ENCODE measurements at regions not wholly inside any gene's neighbourhood (a gene's known extent, or its start where the extent isn't known, plus 50 kb on each side); places are given as distances from the start of the nearest gene placed in this dataset.
"Not testable (repeated sequence)": the region's sequence is repeated elsewhere in the genome, so short reads cannot be mapped to it uniquely, and the experiment has no call there.

DNA sequence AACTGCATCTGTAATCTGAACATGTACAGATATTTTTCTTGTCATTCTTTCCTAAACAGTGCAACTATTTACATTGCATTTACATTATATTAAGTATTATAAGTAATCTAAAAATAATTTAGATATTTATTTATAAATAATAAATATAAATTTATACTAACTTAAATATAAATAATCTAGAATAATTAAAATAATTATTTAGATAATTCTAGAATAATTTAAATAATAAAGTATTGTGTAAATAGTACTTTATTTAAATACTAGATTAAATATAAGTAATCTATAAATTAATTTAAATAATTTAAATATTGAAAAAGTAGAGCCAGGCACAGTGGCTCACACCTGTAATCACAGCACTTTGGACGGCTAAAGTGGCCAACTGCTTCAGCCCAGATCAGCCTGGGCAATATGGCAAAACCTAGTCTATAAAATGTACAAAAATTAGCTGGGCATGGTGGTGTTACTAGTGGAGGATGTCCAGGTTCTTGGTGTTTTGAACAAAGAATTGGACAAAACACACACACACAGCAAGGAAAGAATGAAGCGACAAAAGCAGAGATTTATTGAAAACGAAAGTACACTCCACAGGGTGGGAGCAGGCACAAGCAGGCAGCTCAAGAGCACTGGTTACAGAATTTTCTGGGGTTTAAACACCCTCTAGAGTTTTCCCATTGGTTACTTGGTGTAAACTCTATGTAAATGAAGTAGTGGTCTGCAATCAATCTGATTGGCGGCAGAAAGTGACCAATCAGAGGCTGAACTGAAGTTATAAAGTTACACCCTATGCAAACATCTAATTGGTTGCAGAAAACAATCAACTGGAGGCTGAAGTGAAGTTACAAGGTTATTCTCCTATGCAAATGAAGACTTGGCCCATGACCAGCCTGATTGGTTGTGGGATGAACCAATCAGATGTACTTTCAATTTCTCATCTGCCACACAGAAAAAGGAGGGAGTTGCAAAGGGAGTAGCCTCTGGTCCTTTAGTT, 100.2 kb upstream of the SP4 start:
- no peak for DNase-seq

DNA sequence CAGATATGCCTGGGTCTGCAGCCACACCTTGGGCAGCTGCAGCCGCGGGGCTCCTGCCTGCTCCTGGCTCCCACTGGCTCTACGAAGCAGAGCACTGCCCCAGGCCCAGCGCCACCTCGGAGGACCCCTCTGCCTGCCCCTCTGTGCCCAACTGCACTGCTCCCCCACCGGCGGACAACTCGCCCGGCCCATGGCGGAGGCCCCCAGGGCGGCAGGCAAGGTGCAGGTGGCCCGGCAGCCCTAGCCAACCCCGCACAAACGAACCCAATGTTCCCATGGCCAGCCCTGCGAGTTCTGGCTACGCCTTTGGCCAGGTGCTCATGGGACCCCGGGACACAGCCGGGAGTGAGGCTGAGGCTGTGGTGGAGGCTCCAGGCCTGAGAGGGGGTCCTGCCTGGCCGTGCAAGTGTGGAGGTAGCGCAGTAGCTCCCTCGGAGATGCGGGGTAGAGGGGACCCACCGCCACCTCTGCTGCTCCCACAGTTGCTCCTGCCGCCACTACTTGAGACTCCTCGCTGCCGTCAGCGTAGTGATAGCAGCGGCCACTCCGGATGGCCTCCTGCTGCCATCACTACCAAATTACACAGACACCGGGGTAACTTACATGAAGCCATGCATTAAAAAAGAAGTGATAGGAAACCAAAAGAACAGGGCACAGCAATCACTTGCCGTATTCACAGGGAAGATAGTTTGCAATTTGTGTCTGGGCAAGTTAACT, 97.3 kb upstream of the SP4 start:
- no peak for DNase-seq

DNA sequence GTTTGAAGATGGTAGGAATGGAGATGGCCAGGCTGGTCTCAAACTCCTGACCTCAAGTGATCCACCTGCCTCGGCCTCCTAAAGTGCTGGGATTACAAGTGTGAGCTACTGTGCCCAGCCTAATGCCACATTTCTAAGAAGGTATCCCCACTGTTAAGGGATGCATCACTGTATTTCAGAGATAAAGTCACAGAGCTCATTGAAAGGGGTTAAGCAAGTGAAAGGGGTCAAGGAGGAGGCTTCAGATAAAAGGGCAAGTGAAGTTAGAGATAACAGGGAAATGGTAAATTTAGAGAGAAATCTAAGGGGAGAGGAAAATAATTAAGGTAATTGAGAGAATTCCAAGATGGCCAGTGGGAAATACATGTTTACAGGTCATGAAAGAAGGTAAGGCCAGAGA, 93.0 kb upstream of the SP4 start:
- no peak for DNase-seq

DNA sequence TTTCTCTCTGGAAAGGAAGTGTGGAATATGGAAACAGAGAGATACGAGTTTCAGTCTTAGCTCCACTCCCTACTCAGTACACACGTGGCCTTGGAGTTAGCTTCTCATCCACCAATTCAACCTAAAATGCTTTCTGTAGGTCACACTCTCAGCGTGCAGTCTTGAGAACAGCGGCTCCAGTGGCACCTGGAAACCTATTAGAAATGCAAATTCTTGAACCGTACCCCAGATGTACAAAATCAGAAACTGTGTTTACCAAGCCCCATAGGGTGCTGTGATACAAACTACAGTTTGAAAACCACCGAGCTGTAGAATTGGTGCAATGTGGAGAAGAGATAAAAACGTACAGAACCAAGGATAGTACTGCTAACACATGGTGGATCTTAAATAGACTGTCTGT, 91.1 kb upstream of the SP4 start:
- DNase-seq, result no peak

DNA sequence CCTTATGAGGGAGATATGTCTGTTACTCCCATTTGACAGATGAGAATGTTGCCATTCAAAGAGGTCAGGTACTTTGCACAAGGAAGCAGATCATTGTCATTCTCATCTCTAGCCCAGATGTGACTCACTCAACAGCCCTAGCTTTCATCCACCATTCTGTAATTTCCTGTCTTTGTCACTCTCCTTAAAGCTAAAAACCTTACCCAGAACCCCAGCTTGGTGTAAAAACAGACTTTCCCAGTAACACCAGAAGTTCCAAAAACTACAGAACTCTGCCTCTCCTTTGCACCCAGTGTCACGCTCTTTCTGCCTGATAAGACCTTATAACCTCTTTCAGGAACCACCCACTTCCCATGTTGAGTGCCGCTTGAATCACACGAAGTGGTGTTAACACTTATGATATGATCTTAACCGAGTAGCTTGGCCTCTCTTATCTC, 89.1 kb upstream of the SP4 start:
- peak; percentile 54 for DNase-seq

DNA sequence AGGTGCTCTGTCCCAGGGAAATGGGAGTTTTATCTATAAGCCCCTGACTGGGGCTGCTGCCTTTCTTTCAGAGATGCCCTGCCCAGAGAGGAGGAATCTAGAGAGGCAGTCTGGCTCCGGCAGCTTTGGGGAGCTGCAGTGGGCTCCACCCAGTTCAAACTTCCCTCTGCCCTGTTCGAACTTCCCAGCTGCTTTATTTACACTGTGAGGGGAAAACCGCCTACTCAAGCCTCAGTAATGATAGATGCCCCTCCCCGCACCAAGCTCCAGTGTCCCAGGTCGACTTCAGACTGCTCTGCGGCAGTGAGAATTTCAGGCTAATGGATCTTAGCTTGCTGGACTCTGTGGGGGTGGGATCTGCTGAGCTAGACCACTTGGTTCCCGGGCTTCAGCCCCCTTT, 83.0 kb upstream of the SP4 start:
- not testable (repeated sequence) for DNase-seq

DNA sequence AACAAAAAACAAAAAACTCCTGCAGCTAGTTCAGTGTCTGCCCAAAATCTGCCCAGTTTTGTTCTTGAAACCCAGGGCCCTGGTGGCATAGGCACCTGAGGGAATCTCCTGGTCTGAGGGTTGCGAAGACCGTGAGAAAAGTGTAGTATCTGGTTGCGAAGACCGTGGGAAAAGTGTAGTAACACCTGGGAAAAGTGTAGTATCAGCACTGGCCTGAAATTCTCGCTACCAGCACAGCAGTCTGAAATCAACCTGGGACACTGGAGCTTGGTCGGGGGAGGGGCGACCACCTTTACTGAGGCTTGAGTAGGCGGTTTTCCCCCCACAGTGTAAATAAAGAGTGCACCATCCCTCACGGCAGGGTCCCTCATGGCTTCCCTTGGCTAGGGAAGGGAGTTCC, 82.5 kb upstream of the SP4 start:
- no peak for DNase-seq

DNA sequence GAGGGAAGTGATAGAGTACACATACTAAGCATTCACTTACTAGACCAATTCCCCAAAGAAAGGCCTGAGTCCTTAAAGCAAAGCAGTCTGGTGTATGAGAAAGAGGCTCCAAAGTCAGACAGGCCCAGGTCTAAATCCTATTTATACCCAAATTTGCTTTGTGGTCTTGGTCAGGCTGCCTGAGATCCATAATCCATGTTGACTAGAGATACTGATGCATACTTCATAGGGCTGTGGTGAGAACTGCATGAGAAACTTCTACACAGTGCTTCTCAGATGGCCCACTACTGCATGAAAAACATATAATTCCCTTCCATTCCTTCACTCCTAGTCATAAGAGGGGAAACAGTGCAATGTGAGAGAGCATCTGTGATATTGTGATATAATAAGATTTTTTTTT, 81.6 kb upstream of the SP4 start:
- DNase-seq, result no peak

DNA sequence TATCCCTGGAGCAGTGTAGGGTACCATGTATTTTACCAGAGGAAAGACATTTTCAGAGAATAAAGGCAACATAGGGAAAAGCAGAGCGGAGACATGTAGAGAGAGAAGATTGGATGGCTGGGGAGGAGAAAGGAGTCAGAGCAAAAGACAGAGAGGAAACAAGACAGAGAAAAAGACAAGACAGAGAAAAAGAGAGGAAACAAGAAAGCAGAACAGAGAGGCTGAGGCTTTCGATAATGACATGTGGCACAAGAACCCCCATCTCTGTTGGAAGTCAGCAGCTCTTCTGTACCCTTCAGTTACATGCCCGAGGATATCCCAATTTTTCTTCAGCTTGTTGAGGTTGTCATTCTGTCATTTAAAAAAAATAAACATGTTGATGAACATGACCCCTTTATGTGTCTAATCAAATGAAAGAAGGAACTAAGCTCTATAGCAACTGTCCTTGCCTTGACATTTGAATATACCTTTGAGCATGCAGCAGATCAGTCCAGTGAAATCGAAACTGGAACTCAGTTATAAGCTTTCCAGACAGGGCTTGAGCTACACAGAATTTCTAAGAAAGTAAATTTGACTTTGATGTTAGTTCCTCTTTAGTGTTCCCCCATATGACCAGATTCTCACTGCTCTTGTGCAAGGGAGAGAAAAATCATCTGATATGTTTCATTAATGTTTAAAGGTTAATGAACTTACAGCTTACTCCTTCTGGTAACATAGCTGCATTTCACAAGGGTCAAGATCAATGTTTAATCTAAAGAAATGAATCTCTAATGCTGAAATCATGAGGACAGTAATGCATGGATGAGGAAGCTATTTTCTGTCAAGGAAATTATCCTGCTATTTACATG, 75.1 kb upstream of the SP4 start:
- DNase-seq, result no peak

DNA sequence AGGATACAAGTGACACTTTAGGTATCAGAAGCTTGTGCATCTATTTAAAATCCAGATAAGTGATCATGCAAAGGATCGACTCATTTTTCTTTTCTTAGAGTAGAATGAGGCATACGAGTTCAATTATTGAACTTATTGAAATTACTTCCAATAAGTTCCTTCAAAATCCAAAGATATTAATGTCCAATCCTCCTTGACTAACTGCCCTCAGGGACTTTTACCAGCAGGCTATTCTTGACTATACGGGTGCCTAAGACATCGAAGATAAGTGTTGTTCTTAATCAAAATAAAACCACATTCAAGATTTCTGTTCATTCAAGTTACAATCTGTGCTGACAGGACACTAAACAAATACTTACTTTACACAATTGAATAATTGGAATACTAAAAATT, 74.5 kb upstream of the SP4 start:
- DNase-seq, result no peak

DNA sequence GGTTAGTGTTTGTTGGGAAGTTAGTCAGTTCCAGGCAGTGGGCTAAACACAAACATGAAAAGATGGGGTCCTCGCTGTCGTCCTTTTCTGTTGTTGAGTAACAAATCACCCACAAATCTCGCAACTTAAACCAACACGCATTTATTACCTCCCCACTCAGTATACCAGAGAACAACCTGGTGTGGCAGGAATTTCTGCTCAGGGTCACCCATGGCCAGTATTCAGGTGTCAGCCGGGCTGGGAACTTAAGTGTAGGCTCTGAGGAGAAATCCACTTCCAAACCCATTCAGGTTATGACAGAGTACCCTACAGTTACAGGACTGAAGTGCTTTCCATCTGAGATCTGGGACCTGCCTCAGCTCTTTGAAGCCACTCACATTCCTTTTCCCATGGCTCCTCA, 73.6 kb upstream of the SP4 start:
- DNase-seq, result no peak

DNA sequence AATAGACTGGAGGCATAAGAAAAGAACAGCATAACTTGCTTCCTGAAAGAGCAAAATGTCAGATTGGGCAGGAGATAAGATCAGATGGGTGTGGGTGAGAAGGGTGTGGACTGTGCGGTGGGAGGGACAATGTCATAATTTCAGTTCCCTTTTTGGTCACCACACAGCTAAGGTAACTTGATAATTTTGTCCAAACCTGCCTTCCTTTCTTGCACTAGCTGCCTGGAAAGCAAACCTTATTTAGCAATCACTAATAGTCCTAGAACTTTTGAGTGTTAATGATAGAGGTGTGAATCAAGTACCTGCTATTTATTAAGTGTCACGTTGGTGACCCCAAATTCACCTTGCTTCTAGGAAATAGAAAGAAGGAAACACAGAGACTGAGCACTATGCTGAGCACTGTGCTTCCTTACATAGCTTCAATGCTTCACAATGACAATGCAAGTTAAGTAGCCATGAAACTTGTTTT, 72.4 kb upstream of the SP4 start:
- peak; percentile 27 for DNase-seq

DNA sequence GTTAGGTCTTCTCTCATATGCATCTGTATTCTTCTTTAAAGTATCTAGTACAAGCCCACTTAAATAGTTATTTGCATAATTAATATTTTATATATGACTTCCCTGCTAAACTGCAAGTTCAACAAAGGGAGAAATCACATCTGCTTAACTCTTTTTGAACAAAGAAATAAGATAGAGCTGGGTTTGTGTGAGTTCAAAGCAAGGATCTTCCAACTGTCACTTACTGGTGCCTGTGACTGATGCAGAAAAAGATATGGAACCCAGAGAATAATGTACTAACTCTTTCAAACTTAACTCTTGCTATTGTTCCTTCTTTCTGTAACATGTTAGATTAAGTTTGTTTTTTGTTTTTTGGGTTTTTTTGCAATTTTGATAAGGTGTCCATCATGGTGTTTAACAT, 71.3 kb upstream of the SP4 start:
- no peak for DNase-seq

DNA sequence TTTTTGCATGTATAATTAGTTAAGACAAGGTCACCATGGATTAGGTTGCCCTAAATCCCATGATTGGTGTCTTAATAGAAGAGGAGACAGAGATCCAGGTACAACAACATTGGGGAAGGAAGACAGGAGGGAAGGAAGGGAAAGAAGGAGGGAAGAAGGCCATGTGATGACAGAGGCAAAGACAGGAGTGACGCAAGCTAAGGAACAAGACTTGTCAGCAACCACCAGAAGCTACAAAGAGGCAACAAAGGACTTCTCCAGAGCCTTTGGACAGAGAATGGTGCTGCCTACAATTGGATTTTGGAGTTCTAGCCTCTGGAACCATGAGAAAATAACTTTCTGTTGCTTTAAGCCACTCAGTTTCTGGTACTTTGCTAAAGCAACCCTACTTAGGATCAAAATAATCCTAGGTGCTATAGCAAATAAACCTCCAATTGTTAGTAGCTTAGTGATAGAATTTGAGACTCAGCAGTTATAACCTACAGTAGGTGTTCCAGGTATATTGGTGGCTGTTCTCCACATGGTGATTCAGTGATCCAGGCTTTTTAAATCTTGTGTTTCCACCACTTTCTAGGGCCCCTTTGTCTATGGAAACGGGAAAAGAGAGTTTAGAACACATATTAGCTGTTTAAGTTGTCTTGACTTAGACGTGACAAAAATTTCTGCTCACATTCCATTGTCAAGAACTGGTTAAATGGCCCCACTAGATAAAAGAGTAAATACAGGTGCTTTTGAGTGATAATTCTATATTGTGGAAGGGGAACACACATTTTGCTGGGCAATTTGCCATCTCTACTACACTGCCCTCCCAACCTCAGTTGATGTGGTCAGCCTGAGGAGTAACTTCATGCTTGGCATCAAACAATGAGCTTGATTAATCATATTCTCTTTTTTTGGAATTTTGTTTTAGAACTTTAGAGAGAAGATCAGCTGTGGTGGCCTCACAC, 70.5 kb upstream of the SP4 start:
- DNase-seq, result no peak

DNA sequence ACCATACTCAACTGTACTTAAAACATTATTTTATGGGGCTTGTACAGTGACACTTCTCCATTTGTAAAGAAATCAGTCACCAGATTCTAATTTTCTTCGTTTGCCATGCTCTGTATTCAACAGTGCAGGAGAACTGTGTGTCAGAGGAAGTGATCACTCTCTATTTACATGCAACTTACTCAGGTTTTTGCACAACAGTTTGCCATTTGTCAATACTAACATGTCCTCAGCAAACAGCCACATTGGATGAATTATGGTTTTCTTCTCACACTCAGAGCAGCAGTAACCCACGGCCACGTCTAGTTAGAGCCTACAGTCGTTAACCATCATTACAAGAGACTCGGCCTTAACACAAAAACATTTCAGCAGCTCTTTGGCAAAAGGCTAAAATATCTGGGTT, 69.2 kb upstream of the SP4 start:
- DNase-seq, result no peak

DNA sequence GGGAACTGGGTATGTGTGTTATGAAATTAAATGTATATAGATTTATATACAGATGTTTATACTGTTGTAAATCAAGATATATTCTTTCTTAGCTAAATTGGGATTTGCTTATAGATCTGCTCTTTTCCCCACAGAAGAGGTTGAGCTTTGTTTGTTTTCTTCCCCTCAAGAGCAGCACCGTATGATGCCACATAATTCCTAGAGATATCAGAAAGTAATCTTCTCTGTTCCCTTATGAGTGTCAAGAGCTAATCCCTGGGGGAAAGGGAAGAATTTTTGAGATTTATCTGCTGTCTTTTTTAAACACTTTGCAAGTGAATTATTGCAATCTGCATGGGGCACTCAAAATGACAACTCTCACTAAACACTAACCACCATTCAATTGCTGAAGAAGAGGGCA, 68.7 kb upstream of the SP4 start:
- no peak for DNase-seq

DNA sequence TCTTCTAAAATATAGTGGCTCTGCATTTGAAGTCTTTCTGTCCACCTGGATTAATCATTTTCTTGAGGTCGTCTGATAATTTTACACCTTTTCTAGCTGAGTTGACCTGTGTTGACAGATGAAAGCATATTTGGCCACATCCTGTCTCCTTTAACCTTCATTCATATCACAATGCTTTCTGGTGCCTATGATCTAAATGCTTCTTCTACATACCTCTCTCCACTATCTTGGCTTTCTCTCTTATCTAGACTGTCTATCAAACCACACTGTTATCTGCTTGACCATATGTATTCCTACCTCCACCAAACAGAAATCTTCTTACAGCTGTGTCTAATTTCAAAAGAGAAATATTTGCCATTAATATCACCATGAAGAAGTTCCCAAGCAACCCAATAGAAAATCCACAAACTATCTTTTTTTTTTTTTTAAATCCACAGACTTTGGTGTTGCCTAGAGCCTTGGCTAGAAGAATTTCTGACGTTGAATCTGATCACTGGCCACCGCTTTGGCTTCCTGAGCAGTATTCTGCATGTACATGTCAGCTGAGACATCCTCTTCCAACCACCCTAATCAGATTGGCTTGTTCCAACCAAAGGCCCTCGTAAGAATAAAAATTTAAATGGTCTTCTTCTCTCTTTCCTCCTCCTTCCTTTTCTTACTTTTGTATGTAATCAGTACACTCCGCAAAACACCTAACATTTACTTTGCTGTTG, 66.3 kb upstream of the SP4 start:
- no peak for DNase-seq

DNA sequence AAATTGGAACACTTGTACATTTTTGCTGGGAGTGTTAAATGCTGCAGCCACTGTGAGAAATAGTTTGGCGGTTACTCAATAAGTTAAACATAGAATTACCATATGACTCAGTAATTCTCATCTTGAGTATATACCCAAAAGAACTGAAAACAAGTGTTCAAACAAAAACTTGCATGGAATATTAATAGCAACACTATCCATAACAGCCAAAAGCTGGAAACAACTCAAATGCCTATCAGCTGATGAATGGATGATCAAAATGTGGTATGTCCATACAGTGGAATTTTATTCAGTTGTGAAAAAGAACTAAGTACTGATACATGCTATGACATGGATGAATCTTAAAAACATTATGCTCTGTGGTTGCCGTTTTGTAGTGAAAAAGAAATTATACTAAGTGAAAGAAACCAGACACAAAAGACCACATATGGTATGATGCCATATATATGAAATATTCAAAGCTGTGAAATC, 63.0 kb upstream of the SP4 start:
- DNase-seq, result no peak

DNA sequence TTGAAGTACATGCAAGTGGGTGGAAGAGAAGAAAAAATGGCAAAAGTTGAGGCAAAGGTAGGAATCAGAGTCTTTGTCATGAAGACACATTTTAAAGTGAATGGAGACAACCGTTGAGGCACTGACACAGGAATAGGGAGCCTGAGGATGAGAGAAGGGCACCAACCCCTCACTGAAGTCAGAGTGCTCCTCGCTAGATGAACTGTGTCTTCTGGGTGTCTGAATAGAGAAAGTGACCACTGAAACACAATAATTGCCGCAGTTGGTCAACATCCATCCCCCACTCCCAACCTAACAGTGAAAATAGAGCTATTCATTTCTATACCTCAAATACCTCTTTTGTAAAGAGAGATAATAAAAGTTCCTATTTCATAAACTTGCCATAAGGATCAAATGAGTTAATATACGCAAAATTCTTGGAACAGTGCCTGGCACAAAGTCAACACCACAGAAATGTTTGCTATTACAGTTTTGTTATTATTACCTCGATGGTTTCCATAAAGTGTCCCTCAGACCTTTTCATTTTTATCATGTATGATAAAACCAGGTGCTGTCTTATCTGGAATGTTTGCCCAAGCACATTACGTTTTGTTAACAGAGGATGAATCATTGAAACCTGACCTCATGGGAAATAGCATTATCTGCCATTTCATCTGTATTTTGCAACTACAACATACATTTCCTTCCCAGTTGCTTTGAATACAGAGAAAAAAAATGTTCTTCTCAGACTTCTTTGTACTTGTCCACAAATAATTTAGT, 61.8 kb upstream of the SP4 start:
- no peak for DNase-seq

DNA sequence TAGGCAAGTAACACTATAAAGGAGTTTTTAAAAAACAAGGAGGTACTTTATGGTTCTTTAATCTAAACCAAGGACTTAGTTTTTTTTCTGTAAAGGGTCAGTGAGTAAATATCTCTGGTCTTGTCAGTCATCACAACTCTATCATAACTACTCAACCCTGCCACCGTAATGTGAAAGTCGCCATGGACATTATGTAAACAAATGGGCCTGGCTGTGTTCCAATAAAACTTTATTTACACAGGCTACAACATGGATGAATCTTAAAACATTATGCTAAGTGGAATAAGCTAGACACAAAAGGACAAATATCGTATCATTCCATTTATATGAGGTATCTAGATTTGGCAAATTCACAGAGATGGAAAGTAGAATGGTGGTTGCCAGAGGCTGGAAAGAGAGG, 60.8 kb upstream of the SP4 start:
- no peak for DNase-seq

Data from activated naive CD4-positive, alpha-beta T cell treated with anti-CD3 and anti-CD28 coated beads, Interleukin-2, amount 50 U/mL, for 16 hours (primary cell).